MCF 10A (cell line): ENCODE measurements at regions not wholly inside any gene's neighbourhood (a gene's known extent, or its start where the extent isn't known, plus 50 kb on each side); places are given as distances from the start of the nearest gene placed in this dataset.
"Not testable (repeated sequence)": the region's sequence is repeated elsewhere in the genome, so short reads cannot be mapped to it uniquely, and the experiment has no call there.

ENCODE experiments used
- BruUV-seq: library from RNA; stranded (reverse); fragments of 400-500 nt; replicated peaks from 2 replicates; lab custom pipeline; 2021; lab: Mats Ljungman, UMichigan
- CTCF ChIA-PET: fragments of 300-600 bp; sonication (Branson Sonifier 250); formaldehyde crosslinking; extraction: SDS; loops from one replicate; lab custom pipeline; 2021; ENCODE audit warnings: antibody characterized with exemption, inconsistent platforms; lab: Yijun Ruan, JAX
- POLR2A ChIA-PET: fragments of 300-600, 350-650 bp; sonication (Branson Sonifier 250); formaldehyde crosslinking; extraction: SDS; loops from one replicate; lab custom pipeline; 2020; ENCODE audit warnings: antibody characterized with exemption, inconsistent platforms; lab: Yijun Ruan, JAX
- DNase-seq: peaks from one replicate; pipeline ENCODE4 v3.0.0-alpha.2; 2018; ENCODE audit not compliant: unreplicated experiment
- H3K27ac Mint-ChIP-seq: one replicate; pipeline ENCODE4 v1.8.0; 2022; ENCODE audit warnings: mild to moderate bottlenecking, low read depth, mixed read lengths; ENCODE audit not compliant: unreplicated experiment
- H3K27me3 Mint-ChIP-seq: one replicate; pipeline ENCODE4 v1.8.0; 2022; ENCODE audit warnings: mixed read lengths; ENCODE audit not compliant: insufficient read depth, unreplicated experiment
- H3K36me3 Mint-ChIP-seq: one replicate; pipeline ENCODE4 v1.8.0; 2022; ENCODE audit warnings: mild to moderate bottlenecking, moderate library complexity, mixed read lengths; ENCODE audit not compliant: insufficient read depth, unreplicated experiment
- H3K4me1 Mint-ChIP-seq: one replicate; pipeline ENCODE4 v1.8.0; 2022; ENCODE audit warnings: mixed read lengths; ENCODE audit not compliant: insufficient read depth, unreplicated experiment
- H3K4me3 Mint-ChIP-seq: one replicate; pipeline ENCODE4 v1.8.0; 2022; ENCODE audit warnings: mild to moderate bottlenecking, moderate library complexity, mixed read lengths; ENCODE audit not compliant: unreplicated experiment
- H3K9me3 Mint-ChIP-seq: one replicate; pipeline ENCODE4 v1.8.0; 2022; ENCODE audit warnings: mixed read lengths; ENCODE audit not compliant: unreplicated experiment
- intact Hi-C: fragments of 100-400 bp; cut with micrococcal nuclease; formaldehyde crosslinking; loops from 2 replicates; pipeline ENCODE4 v1.14.1; 2022
- TF ChIP-seq, protein P1 (sequence below): fragments of 200-600 bp; IDR thresholded peaks from one replicate; pipeline ENCODE4 v1.8.0; 2022; ENCODE audit warnings: antibody characterized with exemption, mild to moderate bottlenecking; ENCODE audit not compliant: unreplicated experiment

DNA sequence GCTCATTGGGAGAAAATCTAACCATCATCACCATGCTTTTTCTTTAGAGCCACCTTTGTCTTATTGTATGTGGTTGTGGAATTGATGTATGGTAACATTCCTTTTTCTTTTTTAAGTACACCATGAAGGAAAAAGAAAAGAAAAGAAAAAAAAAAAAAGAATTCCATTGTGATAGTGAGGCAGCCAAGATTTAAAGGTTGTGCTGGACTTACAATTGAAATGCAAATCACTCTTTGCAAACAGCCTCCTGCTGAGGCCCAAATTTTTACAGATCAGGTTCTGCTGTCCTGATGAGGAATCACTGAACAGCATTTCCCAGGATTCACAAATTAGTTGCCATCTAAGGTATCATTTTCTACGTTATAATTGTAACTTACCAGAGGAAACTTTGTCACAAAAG is 1101.0 kb upstream of the FANCL start:
- BruUV-seq = no TSS peak
- Mint-ChIP-seq H3K4me3 (no peak overlapping the region), H3K9me3 (no peaks in the 10 kb centered on the region)

DNA sequence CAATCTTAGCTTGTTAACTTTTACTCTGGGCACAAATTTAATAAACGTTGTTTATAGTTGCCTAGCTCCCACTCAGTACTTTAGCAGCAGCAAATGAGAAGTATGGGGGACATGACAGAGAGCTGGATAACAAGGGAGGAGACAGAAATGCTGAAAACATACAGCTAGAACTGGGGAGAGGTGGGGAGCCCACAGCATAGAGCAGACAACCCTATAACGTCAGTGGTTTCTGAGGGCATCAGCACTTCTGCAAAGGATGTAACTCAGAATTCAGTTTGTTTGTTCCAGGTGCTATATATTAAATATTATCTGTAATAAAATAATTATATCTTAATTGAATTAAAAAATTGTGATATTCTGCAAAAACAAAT is 1098.7 kb upstream of the FANCL start:
- intact Hi-C loops = no loop called here
- POLR2A ChIA-PET = interaction anchor here (0.7 to 2.1 kb wide), 2 partner anchors 14 to 23 kb away, joined by 3 to 9 read pairs; no protein-coding TSS in a partner anchor
- Mint-ChIP-seq H3K36me3 (no peaks in the 10 kb centered on the region), H3K9me3 (no peaks in the 10 kb centered on the region), H3K27ac (no peak overlapping the region), H3K4me1 (peaks cover 10% of the 10 kb centered on the region), H3K4me3 (no peak overlapping the region), H3K27me3 (no peaks in the 10 kb centered on the region)
- BruUV-seq = no TSS peak
- TF ChIP-seq, protein P1, sequence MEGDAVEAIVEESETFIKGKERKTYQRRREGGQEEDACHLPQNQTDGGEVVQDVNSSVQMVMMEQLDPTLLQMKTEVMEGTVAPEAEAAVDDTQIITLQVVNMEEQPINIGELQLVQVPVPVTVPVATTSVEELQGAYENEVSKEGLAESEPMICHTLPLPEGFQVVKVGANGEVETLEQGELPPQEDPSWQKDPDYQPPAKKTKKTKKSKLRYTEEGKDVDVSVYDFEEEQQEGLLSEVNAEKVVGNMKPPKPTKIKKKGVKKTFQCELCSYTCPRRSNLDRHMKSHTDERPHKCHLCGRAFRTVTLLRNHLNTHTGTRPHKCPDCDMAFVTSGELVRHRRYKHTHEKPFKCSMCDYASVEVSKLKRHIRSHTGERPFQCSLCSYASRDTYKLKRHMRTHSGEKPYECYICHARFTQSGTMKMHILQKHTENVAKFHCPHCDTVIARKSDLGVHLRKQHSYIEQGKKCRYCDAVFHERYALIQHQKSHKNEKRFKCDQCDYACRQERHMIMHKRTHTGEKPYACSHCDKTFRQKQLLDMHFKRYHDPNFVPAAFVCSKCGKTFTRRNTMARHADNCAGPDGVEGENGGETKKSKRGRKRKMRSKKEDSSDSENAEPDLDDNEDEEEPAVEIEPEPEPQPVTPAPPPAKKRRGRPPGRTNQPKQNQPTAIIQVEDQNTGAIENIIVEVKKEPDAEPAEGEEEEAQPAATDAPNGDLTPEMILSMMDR = no peak
- no peak for DNase-seq
- CTCF ChIA-PET = interaction anchor here (0.6 kb wide), 1 partner anchor 590 kb away, joined by 4 read pairs; no protein-coding TSS in a partner anchor

More for the DNA sequence above, 1101.0 kb upstream of the FANCL start:
- H3K27me3 Mint-ChIP-seq = no peaks in the 10 kb centered on the region
- ChIA-PET POLR2A (interaction anchor here (0.7 kb wide), 2 partner anchors 420 to 1245 kb away, joined by 3 read pairs; no protein-coding TSS in a partner anchor), CTCF (no interaction called here)
- H3K36me3 Mint-ChIP-seq = no peaks in the 10 kb centered on the region
- TF ChIP-seq, protein P1 = no peak
- no peak overlapping the region for H3K27ac Mint-ChIP-seq
- peaks cover 10% of the 10 kb centered on the region for H3K4me1 Mint-ChIP-seq
- intact Hi-C loops = no loop called here
- no peak for DNase-seq

DNA sequence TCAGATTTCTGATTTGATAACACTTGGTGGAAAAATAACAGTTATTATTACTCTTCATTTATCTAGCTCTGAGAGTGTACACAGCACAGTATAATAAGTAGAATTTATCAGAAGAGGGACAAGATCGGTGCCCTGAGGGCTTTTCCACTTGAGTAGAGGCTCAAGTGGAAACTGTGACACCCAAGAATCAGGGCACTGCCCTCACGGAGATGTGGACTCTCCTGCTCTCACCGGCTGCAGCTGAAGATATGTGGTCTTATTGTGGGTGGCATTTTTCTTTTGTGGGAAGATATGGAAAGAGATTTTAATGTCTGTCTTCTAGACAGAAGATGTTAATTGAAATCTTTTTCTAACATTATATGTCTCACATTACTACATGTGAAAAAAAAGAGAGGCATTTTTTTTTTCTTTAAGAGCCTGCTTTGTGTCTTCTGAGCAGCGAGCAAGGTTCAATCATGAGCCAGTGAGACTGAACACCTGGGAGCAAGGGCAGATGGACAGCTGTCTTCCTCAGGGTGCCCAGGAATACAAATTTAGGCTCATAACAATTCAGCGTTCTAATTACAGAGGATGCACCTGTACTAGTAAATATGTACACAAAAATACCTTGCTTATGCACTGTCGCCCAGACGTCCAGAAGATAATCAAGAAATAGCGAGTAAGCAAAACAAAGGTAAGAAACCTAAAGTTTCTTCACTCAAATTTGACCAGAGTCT is 1098.2 kb upstream of the FANCL start:
- POLR2A ChIA-PET = interaction anchor here (0.7 to 2.1 kb wide), 3 partner anchors 14 to 1838 kb away, joined by 3 to 9 read pairs (median 3); no protein-coding TSS in a partner anchor
- intact Hi-C loops = no loop called here
- Mint-ChIP-seq H3K27me3 (no peaks in the 10 kb centered on the region), H3K9me3 (no peaks in the 10 kb centered on the region), H3K4me3 (no peak overlapping the region), H3K27ac (no peak overlapping the region), H3K4me1 (peaks cover 10% of the 10 kb centered on the region), H3K36me3 (no peaks in the 10 kb centered on the region)
- CTCF ChIA-PET = interaction anchor here (0.6 kb wide), 2 partner anchors 212 to 589 kb away, joined by 3 to 4 read pairs; no protein-coding TSS in a partner anchor
- TF ChIP-seq, protein P1 = no peak
- no TSS peak for BruUV-seq
- DNase-seq = no peak

DNA sequence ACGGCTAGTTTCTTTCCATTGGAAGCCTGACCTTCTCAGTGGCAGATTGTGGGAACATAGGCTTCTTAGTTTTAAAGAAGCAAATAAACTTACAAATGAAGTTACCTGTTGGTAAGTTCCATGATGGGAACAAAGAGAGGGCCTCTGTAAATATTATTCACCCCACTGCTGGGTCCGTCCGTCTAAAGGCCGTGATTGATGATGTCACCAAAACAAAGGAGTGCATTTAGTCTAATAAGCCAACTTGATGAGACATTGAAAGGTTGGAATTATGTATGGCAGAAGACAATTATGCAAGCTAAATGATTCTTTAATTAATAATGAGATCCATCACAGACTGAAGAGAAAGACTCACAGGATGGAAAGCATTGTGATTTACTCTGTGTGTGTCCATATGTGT is 1091.9 kb upstream of the FANCL start:
- DNase-seq = no peak
- H3K9me3 Mint-ChIP-seq = no peaks in the 10 kb centered on the region
- BruUV-seq = no TSS peak
- H3K27ac Mint-ChIP-seq = no peak overlapping the region
- H3K4me3 Mint-ChIP-seq = no peak overlapping the region
- H3K4me1 Mint-ChIP-seq = no peaks in the 10 kb centered on the region
- intact Hi-C loops = no loop called here
- ChIA-PET POLR2A (interaction anchor here (1.2 kb wide), 1 partner anchor 598 kb away, joined by 3 read pairs; no protein-coding TSS in a partner anchor), CTCF (no interaction called here)
- H3K27me3 Mint-ChIP-seq = no peaks in the 10 kb centered on the region
- H3K36me3 Mint-ChIP-seq = no peaks in the 10 kb centered on the region
- TF ChIP-seq, protein P1 = no peak

DNA sequence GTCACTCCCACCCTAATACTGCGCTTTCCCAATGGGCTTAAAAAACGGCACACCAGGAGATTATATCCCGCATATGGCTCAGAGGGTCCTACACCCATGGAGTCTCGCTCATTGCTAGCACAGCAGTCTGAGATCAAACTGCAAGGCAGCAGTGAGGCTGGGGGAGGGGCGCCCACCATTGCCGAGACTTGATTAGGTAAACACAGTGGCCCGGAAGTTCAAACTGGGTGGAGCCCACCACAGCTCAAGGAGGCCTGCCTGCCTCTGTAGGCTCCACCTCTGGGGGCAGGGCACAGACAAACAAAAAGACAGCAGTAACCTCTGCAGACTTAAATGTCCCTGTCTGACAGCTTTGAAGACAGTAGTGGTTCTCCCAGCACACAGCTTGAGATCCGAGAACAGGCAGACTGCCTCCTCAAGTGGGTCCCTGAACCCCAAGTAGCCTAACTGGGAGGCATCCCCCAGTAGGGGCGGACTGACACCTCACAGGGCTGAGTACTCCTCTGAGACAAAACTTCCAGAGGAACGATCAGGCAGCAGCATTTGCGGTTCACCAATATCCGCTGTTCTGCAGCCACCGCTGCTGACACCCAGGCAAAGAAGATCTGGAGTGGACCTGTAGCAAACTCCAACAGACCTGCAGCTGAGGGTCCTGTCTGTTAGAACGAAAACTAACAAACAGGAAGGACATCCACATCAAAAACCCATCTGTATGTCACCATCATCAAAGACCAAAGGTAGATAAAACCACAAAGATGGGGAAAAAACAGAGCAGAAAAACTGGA is 1085.6 kb upstream of the FANCL start:
- intact Hi-C loops, CTCF ChIA-PET, H3K27me3 Mint-ChIP-seq, BruUV-seq, POLR2A ChIA-PET, H3K9me3 Mint-ChIP-seq, H3K4me1 Mint-ChIP-seq, H3K36me3 Mint-ChIP-seq, DNase-seq, H3K4me3 Mint-ChIP-seq, H3K27ac Mint-ChIP-seq: not testable (repeated sequence)
